Ishikawa (cell line): ENCODE measurements at regions not wholly inside any gene's neighbourhood (a gene's known extent, or its start where the extent isn't known, plus 50 kb on each side); places are given as distances from the start of the nearest gene placed in this dataset.
A peak's percentile ranks its signal among the peaks of the same experiment; 100 is the strongest.

ENCODE experiments used
- CEBPB ChIP-seq: IDR thresholded peaks from 2 replicates; pipeline ENCODE4 v1.6.1; 2012
- CREB1 ChIP-seq: IDR thresholded peaks from 2 replicates; pipeline ENCODE4 v1.6.1; 2012; ENCODE audit warnings: low read depth
- EGR1 ChIP-seq: IDR thresholded peaks from 2 replicates; pipeline ENCODE4 v1.6.1; 2012
- EP300 ChIP-seq: IDR thresholded peaks from 2 replicates; pipeline ENCODE4 v1.6.1; 2012; ENCODE audit warnings: borderline replicate concordance
- FOXM1 ChIP-seq: IDR thresholded peaks from 2 replicates; pipeline ENCODE4 v1.6.1; 2012; ENCODE audit warnings: low read depth, borderline replicate concordance
- MAX ChIP-seq: IDR thresholded peaks from 2 replicates; pipeline ENCODE4 v1.6.1; 2012
- NFIC ChIP-seq: IDR thresholded peaks from 2 replicates; pipeline ENCODE4 v1.6.1; 2012
- RAD21 ChIP-seq: IDR thresholded peaks from 2 replicates; pipeline ENCODE4 v1.6.1; 2012; ENCODE audit warnings: low read depth
- REST ChIP-seq: IDR thresholded peaks from 2 replicates; pipeline ENCODE4 v1.6.1; 2012; ENCODE audit warnings: low read depth, mild to moderate bottlenecking
- TAF1 ChIP-seq: IDR thresholded peaks from 2 replicates; pipeline ENCODE4 v1.6.1; 2012; ENCODE audit warnings: low read depth, mild to moderate bottlenecking
- TCF12 ChIP-seq: IDR thresholded peaks from 2 replicates; pipeline ENCODE4 v1.6.1; 2012; ENCODE audit warnings: low read depth
- TEAD4 ChIP-seq: IDR thresholded peaks from 2 replicates; pipeline ENCODE4 v1.6.1; 2012
- USF1 ChIP-seq: IDR thresholded peaks from 2 replicates; pipeline ENCODE4 v1.6.1; 2012
- YY1 ChIP-seq: IDR thresholded peaks from 2 replicates; pipeline ENCODE4 v1.6.1; 2012; ENCODE audit warnings: low read depth
- ZBTB7A ChIP-seq: IDR thresholded peaks from 2 replicates; pipeline ENCODE4 v1.6.1; 2012; ENCODE audit warnings: low read depth

- no peak for TF ChIP-seq TEAD4
- TF ChIP-seq USF1, result no peak
- TF ChIP-seq EGR1, result no peak
- TF ChIP-seq YY1, result no peak
- no peak for TF ChIP-seq NFIC
- TF ChIP-seq REST, result no peak
Measured at GRCh38 chr1:88300752-88301263, 383.3 kb upstream of the PKN2 start.

- TF ChIP-seq NFIC, result no peak
- TF ChIP-seq RAD21, result peak; percentile 40
- TF ChIP-seq FOXM1, result no peak
Measured at GRCh38 chr1:88302843-88303486, 381.1 kb upstream of the PKN2 start.

GRCh38 chr1:88311265-88311664, 372.8 kb upstream of the PKN2 start:
- TF ChIP-seq TEAD4 (no peak), REST (no peak), RAD21 (no peak), ZBTB7A (no peak), YY1 (no peak), TAF1 (no peak), NFIC (no peak), CEBPB (no peak), USF1 (no peak), EGR1 (no peak), EP300 (no peak), CREB1 (no peak)

GRCh38 chr1:88311907-88312306, 372.2 kb upstream of the PKN2 start:
- TF ChIP-seq EGR1 (no peak), ZBTB7A (no peak), REST (no peak), MAX (no peak)

- TF ChIP-seq CEBPB (no peak), EGR1 (no peak), USF1 (no peak), FOXM1 (no peak), NFIC (no peak), RAD21 (no peak), REST (no peak), TEAD4 (no peak), TAF1 (no peak), CREB1 (no peak), ZBTB7A (no peak), TCF12 (no peak), YY1 (no peak)
Measured at GRCh38 chr1:88317396-88317795, 366.7 kb upstream of the PKN2 start.
